ENCODE measurements at regions not wholly inside any gene's neighbourhood (a gene's known extent, or its start where the extent isn't known, plus 50 kb on each side); places are given as distances from the start of the nearest gene placed in this dataset.

DNA sequence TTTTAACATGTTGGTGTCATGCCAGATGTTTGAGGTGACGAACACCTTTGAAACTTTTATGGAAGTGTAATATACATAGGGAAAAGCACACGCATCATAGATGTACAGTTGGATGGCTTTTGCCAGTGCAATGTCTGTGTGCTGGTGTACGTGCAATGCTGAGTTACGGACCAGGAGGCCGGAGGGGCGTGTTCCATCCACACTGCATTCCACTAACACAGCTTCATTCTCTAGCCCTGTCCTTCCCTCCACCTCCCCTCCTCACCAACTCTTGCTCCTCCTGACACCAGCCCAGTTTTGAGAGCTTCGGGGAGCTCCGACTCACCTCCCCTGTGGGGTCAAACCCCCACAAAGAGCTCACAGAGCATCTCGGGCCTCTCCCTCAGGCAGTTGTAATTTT is 358.8 kb downstream of the C16orf95 start:
- no peak for DNase-seq (ENCODE audit: low spot score)

GRCh38 chr16:86959091-86959651 is 358.0 kb downstream of the C16orf95 start:
- no peak for DNase-seq (ENCODE audit: low spot score)

GRCh38 chr16:86959729-86960128 is 357.5 kb downstream of the C16orf95 start:
- DNase-seq (ENCODE audit: low spot score), result no peak

DNA sequence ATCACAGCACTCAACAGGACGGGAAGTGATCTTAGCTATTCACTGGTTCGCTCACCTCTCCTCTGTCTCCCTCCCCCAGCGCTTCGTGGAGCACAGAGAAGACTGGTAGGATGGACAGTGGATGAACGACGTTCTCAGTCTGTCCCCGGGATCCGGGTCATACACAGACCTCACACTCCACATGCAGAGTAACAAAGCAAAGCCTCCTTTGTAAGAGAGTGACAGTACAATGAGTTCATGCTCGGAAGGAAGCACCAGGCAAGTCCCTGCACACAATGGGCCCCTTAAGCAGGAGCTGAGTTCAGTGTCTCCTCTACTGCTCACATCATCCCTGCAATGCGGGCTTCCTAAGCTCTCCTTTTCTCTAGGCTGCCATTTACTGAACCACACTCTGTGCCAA is 356.9 kb downstream of the C16orf95 start:
- no peak for DNase-seq (ENCODE audit: low spot score)

GRCh38 chr16:86961171-86961601 is 356.0 kb downstream of the C16orf95 start:
- no peak for DNase-seq (ENCODE audit: low spot score)

DNA sequence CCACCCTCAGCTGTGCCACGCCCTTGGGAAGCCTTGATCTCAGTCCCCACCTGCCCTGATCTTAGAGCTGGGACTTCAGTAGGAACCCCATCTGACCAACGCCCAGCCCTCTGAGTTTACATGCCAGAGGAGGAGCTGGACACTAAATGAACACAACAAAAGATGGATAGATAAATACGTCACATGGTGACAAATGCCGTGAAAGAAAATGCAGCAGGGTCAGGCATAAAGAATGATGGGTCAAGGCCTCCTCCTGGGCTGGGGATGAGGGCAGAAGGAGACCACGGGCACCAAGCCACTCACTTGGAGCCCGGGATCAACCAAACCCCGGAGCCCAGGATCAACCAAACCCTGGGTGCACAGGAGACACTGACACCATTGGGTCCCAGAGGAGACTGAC is 354.9 kb downstream of the C16orf95 start:
- no peak for DNase-seq (ENCODE audit: low spot score)

GRCh38 chr16:86962913-86963312 is 354.3 kb downstream of the C16orf95 start:
- no peak for DNase-seq (ENCODE audit: low spot score)

DNA sequence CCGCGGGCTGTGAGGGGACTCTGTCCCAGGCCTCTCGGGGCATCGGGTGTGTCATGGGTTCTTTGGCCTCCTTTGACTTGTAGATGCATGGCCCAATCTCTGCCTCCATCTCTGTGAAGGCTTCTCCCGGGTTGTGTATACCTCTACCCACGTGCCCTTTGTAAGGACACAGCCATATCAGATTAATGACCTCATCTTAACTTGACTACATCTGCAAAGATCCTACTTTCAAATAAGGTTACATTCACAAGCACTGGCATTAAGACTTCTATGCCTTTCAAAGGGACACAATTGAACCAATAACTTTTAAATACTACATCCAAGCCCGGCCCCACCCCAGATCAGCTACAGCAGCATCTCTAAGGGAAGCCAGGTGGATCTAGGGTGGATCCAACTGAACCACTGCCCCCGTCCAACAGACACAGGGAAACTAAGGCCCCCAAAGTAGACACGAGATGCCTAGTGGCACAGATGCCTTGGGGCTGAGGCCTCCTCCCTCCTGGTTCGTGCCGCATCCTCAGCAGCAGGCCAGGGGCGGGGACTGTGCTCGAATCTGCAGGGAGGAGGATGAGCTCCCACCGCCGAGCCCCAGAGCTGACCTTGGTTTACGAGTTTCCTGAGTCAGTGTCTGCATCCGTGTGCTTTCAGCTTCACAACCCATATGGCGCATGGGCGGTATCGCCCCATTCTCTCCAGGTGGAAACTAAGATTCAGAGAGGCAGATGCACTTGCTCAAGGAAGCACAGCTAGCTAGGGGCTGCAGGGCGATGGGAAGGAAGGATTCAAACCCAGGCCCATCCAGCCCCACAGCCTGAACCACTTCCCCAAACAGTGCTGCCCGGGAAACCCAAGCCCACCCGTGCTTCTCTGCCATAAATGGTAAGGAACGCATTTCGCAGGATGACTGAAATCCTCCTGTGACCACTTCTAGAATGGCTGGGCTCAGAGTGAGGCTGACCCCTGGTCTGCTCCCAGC is 353.3 kb downstream of the C16orf95 start:
- DNase-seq (ENCODE audit: low spot score), result no peak

DNA sequence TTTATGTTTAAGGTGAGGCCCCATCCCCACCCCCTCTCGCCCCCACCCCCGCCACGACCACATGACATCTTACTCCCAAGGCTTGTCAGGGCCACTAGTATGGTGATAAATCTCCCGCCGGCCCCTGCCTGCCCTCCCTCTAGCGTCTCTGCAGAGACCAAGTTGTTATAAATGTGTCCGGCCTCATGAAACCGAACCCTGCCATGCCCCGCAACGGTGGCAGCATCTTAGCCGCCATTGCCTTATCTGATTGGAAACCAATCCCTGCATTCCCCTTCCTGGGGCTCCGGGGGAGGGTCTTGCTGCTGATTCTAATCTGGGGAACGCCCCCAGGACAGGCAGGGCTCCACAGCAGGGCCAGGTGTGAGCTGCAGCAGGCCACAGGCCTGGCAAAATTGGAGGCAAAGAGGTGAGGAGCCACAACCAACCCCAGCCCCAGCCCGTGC is 352.4 kb downstream of the C16orf95 start:
- DNase-seq (ENCODE audit: low spot score), result no peak

DNA sequence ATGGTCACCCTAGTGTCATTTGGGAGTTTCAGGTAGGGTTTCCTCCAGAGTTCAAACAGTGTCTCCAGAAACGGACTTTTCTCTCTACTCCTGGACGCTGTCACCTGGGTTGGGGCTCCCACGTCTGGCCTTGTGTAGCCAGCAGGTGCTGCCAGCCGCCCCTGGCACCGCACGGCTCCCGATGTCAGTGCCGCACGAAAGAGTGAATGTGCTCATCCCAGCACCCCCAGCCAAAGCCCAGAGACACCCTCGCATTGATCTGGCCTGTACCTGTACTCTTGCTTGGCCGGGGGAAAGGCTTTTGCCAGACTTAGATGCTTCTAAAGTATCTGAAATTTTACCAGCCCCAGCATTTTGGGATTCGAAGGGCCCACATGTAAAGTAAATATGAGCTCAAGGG is 351.9 kb downstream of the C16orf95 start:
- no peak for DNase-seq (ENCODE audit: low spot score)

GRCh38 chr16:86965840-86966550 is 351.2 kb downstream of the C16orf95 start:
- no peak for DNase-seq (ENCODE audit: low spot score)

DNA sequence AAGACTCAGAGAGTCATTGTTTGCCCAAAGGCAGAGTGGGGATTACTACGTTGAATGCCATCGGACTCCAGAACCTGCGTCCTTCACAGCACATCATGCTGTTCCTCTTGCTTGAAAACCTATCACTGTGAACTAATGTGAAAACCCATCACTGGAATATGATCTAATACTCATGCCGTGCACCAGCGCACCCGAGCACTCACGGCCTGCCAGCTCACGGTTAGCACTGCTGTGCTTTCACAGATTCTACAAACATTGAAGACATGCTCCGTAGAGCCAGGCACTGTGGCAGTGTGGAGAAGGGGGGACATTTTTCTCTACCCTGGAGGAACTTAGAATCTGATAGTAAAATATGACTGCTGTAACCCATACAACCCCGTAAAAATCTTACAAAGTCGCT is 350.4 kb downstream of the C16orf95 start:
- DNase-seq (ENCODE audit: low spot score), result no peak

GRCh38 chr16:86968866-86969265 is 348.3 kb downstream of the C16orf95 start:
- DNase-seq (ENCODE audit: low spot score), result no peak

GRCh38 chr16:86969716-86970115 is 347.5 kb downstream of the C16orf95 start:
- no peak for DNase-seq (ENCODE audit: low spot score)

- no peak for DNase-seq (ENCODE audit: low spot score)
Observed at GRCh38 chr16:86970279-86970678, 346.9 kb downstream of the C16orf95 start.

- DNase-seq (ENCODE audit: low spot score), result no peak
Observed at GRCh38 chr16:86970726-86971125, 346.5 kb downstream of the C16orf95 start.

DNA sequence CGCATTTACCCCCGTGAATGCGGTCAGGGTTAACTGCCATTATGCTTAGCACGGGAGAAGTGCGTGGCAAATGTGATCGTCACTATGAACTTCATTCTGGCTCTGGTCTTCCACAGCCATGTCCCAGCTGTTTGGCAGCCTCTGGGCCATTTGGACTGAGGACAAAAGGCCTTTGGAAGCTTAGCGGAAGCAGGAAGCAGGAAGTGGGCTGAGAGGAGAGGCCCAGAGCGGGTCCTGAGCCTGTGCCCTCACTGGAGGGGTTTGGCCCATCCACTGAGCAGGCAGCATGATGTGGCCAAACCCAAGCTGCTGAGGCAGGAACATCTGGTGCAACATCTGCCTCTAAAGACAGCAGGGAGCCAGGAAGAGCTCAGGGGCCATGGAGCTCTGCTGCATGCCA is 345.9 kb downstream of the C16orf95 start:
- no peak for DNase-seq (ENCODE audit: low spot score)

- DNase-seq (ENCODE audit: low spot score), result no peak
Observed at GRCh38 chr16:86974120-86974519, 343.1 kb downstream of the C16orf95 start.

- no peak for DNase-seq (ENCODE audit: low spot score)
Observed at GRCh38 chr16:86975445-86975844, 341.7 kb downstream of the C16orf95 start.

DNA sequence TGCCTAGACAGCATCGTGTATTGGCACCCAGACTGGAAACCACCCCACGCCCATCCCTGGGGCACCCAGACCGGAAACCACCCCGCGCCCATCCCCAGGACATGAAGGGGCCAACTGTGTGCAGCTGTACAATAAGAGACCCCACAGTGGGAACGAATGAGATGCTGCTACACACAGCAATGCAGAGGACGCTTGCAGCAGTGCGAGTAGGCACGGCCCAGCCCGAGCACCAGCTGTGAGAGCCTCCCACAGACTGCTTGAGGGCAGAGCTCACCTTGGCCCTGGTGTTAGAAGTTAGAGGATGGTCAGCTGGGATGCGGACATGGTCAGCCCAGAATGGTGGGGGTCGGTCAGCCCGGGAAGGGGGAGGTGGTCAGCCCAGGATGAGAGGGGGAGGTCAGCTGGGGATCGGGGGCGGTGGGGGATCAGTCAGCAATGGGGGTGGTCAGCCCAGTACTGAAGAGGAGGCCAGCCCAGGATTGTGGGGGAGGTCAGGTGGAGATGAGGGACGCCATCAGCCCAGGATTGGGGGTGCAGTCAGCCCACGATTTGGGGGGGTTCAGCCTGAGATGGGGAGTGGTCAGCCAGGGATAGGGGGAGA is 340.0 kb downstream of the C16orf95 start:
- no peak for DNase-seq (ENCODE audit: low spot score)

GRCh38 chr16:86978445-86979030 is 338.7 kb downstream of the C16orf95 start:
- no peak for DNase-seq (ENCODE audit: low spot score)

DNA sequence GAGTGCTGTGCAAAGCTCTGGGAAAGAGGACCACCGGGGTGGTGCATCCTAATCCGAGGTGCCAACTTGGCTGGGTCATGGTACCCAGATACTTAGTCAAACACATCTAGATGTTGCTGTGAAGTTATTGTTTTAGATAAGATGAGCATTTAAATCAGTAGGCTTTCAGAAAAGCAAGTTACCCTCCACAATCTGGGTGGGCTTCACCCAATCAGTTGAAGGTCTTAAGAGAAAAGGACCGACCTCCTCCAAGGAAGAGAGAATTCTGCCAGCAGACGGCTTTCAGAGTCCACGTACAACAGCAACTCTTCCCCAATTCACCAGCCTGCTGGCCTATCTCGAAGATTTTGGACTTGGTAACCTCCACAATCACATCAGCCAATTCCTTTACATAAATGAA is 338.1 kb downstream of the C16orf95 start:
- DNase-seq (ENCODE audit: low spot score), result no peak

Measured in D341Med (cell line).